SHP77 treated with DMSO at 0.1 percent for 48 hours (cell line): ENCODE measurements at regions not wholly inside any gene's neighbourhood (a gene's known extent, or its start where the extent isn't known, plus 50 kb on each side); places are given as distances from the start of the nearest gene placed in this dataset.

ENCODE experiments used
- DNase-seq: peaks from one replicate; lab custom pipeline; 2025; lab: John Stamatoyannopoulos, UW

DNA sequence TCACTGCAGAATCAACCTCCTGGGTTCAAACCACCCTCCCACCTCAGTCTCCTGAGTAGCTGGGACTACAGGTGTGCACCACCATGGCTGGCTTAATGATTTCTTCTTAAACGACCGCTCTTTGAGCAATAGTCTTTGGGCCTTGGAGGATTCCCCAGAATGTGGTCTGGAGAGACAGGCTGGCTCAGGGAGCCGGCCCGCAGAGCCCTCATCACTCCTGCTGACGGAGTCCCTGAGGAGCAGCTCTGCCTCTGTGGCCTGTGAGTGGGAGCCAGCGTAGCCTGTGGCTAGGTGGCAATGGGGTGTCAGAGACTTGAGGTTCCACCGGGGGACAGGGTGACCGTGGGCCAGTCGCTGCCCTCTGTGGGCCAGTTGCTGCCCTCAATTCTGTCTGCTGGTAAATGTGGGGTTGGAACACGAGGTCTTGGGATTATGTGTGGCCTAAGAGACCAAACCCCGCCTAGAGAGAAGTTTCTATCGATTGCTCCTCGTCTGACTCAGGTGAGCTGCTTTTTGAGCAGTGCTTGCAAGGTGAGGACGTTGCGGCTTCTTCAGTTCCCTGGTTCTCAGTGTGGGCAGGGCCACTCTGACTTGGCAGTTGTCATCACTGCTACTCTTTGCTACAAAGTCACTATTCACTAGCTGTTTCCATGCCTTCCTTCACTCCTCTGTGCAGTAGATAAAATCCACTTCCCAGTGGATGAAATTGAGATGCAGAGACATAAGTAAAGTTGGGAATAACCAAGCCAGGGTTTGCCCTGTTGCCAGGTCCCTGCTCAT, 124.8 kb upstream of the NECTIN1 start:
- DNase-seq = no peak

DNA sequence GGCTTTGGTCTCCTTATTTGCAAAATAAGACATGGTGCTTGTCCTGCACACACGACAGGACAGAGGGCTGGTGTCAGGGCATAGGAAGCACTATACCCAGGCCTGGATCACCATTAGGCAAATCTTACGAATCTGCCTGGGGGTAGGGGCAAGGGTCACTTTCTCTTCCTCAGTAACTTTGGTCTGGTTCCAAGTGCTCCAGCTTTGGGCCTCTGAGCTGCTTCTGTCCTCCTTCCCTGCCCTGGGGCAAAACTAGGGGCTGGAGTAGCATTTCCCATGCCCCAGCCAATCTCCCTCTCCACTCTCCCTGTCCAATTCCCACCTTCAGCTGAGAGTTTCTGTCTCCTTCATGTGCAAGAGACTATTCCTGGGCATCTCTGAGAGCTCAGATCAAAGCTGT, 123.7 kb upstream of the NECTIN1 start:
- no peak for DNase-seq

DNA sequence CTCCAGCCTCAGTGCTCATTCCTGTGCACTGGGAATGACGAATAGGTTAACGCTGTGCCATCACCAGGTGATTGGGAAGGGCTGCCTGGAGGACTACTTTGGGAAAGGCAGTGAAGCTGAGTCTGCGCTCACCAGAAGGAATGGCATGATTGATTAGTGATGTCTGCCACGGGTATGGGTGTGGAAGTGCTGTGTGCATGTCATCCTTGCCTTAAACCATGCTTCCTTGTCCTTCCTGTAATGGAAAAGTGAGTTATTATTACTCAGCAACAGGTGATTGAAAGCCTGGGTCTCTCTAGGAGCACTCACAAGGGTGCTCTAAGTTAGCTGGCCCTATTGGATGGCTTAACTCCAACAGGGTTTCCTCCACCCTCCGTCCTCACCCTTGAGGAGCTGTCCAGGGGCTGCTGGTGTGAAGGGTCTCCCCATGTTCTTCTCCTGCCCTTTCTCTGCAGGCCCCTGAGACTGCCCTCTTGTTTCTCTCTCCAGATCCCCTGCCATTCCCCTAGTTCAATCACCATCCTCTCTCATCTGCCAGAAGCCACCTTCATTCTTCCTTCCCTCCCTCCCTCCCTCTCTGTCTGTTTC, 121.9 kb upstream of the NECTIN1 start:
- no peak for DNase-seq

DNA sequence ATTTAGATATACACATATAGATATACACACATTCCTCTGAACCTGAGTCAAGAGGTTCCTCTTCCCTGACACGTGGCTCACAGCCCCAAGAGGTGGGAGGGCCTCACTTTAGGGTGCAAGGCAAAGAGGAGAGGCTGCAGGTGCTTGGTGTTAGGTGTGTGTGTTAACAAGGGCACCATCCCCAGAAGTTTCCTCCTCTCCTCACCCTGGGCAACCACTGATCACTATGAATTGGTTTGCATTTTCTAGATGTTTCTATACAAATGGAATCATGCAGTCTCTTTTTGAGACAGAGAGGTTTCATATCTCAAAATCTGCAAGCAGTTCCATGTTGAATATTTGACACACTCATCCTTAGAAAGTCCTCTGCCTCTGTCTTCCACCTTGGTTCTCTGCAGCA, 120.9 kb upstream of the NECTIN1 start:
- DNase-seq = no peak

DNA sequence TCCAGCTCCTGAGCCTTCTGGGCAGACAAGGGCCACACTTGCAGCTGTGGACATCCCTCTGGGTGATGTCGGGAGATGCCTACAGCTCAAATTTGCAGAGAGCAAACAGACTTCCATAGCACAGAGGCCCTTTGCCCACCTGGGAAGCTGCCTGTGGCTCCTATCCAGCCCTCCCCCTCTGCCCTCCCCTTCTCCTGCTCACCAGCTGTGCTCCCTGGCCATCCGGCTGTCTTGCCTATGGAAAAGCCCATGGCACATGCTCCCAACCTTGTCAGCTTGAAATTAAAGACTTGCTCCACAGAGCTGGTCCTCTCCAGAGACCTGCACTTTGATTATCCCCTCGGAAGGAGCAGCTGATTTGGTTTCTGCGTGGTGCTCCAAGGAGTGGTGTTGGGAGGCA, 118.9 kb upstream of the NECTIN1 start:
- no peak for DNase-seq

DNA sequence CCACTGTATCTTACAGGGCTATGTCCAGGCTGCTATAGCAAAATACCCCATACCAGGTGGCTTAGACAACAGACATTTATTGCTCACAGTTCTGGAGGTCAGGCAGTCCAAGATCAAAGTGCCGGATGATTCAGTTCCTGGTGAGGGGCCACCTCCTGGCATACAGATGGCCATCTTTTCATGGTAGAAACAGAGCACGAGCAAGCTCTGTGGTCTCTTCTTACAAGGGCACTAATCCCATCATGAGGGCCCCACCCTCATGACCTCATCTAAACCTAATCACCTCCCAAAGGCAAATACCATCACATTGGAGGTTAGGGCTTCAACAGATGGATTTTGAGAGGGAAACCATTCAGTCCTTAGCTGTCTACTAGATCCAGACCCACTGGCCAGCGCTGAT, 117.4 kb upstream of the NECTIN1 start:
- no peak for DNase-seq

DNA sequence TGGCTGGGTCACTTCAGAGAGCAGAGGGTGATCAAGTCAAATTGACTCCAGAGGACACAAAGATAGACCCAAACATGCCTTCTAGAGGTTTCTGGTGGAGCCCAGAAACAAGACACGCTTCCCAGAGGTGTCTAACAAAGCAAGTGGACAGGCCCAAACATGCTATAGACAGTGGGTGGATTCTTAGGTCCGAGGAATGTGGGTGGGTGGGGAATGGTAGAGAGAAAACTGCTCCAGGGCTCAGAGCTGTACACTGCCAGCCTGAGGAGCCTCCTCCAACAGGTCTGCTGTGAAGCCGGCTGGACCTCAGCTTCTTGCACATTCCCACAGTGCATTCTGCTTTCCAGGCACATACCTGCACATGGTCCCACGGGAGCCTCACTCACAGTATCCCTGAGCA, 116.8 kb upstream of the NECTIN1 start:
- DNase-seq = no peak

DNA sequence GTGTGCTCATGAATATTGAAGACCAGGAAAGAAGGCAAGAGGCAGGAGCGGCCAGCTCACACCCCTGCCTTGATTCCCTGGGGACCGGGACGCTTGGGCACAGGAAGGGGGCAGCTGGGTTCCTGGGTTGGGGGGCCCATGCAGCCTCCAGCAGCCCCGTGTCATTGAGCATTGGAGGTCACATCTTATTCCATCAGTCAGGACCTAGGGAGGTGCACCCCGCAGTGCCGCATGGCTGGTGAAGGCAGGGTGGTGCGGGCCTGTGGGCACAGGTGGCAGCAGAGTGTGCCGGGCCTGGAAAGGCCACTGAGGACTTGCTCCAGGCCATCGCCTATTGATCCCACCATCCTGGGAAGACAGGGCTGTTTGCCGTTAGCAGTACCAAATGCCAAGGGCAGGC, 116.3 kb upstream of the NECTIN1 start:
- DNase-seq = no peak

DNA sequence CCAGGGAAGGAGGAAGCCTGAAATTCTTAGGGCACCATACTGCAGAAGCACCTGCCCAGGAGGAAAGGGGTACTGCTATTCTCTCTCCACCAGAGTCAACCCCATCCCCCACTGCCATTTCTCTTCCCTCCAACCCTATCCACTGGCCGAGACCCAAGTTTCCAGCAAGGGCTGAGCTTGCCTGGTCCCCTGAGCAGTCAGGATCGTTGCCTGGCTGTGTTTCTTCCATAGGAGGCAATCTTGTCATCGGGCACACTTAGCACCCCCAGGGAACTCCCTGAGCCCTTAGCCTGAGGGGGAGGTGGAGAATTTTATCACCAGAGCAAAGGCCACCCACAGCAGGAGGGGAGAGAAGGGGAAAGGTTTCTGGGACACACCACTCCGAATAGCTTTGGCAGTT, 115.8 kb upstream of the NECTIN1 start:
- DNase-seq = no peak

DNA sequence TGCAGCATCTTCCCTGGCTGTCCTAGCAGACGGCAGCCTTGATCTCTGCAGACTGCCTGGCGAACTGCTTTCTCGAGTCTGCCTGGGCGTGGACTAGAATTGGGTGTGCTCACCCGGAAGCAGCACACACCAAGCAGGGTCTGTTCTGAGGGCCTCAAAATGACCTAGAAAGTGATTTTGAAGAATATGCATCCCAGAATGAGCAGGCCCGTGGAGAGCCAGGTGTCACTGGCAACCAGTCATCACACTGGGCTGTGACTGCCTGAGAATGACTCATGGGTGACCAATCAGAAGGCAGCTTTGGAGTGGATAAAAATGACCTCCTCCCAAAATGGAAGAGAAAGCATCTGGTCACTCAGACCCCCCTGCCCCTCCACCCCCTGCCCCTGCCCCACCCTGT, 114.9 kb upstream of the NECTIN1 start:
- no peak for DNase-seq

DNA sequence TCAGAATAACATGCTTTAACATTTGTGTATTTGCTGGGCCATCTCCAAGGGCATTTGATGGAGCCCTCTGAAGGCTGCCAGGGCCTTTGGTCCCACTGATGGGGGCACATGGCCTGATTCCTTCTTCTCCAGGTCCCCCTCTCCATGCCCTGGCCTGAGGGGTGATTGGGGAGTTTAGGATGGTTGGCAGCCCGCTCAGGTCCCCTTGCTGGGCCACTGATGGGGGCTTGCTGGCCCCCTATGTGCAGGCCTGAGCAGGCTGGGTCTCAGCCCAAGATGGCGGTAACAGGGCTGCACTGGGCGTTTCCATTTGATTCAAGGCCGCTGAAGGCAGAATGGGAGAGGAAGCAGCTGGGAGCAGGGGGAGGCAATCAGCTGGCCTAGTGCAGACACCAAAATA, 113.7 kb upstream of the NECTIN1 start:
- no peak for DNase-seq

DNA sequence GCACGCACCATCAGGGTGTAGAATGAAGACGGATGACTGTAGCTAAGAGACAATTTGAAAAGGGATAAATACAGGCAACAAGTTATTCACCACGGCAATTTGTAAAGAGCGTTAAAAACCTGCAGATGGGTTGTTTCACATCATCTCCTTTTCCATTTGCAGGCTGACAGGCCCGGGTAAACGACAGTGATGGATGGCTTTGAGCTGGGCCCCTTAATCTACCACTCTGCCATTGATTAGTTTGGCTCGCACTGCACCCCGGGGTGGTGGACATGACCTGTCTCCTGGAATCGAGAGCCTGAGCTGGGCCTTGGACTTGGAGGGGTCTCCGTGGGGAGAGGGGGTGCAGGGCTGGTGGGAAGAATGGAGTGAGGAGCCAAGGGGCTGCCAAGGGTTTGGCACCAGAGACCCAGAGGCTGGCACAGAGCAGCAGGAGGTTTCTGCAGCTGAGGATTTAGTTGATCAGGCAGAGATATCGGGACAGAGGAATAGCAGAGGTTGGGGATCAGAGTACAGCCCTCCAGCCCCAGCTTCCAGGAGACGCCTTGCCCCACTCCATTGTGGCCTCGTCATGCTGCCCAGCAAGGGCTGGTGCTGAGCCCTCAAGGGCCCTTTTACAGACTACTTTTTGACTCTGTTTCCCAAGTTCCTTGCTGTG, 110.6 kb upstream of the NECTIN1 start:
- DNase-seq = no peak

DNA sequence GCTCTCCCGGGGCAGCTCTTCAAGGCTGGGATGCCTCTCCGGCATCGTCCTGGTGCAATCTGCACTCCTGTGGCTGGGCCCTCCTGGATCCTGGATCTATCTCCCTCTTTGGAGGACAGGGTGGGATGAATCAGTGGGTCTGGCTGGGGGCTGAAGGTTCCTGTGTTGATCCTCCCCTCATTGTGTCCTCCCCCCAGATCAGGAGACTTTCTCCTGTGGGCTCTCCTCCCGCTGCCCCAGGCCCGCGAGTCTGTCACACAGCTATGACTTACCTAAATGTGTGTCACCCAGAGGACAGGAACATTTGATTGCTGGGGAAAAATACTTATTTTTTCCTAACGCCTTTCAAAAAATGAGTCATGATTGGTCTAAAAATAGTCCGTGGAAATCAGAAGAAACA, 106.8 kb upstream of the NECTIN1 start:
- no peak for DNase-seq

DNA sequence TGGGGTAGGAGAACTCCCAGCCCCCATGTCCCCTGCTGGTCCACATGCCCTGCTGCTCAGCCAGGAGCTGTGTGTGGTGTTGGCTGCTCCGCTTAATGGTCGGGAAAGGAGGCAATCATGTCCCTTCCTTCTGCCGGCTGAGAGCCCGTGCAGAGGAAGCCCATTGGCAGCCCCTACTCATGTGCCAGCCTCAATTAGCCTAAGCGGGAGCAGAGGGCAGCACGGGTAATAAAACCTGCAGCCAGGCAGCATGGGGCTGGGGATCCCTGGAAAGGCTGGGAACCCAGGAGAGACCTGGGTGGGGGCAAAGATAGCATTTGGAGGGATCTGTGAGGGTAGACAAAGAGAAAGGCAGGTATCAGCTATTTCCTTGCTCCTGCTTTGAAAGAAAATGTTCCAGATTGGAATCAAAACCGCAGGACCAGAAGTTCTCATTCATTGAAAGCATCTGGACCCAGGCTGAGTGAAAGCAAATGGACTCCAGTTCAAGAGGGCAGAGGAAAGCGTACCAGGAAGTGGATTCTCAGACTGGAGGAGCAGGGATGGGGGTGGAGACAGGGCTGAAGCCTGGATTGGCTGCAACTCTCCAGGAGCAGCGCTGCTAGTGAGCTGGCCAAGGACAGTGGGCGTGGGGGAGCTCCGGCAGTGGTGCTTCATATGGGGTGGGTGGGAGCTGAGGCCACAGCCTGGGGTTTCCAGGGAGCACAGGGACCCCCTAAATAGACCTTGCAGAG, 103.4 kb upstream of the NECTIN1 start:
- no peak for DNase-seq

DNA sequence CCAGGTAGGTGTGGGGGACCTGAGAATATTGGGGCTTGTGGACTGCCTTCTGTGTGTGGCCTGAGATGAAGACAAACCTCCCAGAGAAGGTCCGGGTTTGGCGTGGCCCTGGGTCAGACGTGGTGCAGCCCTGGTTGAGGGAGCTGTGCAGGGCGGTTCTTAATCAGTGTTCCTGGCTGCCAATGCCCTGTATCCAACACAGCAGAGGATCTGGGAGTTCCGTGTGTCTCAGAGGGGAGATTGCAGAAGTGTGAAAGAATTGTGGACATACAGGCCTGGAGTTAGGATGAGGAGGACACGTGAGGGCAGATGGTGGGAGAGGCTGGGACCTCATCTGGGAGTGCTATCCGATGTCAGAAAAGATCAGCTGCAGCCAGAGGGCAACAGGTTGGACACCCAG, 102.0 kb upstream of the NECTIN1 start:
- DNase-seq = no peak

DNA sequence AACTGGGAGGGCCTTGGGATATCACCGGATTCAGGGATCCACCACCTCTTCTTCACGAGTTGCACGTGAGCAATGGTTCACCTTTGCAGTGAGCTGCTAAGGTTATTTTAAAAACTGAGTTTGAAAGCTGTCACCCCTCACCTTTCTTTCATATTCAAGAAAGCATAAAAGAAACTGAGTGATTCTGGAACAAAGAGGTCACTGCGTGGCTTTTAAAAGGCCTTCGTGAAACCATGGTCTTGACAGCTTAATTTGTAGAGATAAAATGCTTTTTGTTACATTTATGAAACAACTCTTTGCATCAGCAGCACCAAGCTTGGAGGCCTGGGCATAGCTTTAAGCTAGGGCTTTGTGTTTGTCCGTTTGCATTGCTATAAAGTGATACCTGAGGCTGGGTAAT, 101.4 kb upstream of the NECTIN1 start:
- no peak for DNase-seq

DNA sequence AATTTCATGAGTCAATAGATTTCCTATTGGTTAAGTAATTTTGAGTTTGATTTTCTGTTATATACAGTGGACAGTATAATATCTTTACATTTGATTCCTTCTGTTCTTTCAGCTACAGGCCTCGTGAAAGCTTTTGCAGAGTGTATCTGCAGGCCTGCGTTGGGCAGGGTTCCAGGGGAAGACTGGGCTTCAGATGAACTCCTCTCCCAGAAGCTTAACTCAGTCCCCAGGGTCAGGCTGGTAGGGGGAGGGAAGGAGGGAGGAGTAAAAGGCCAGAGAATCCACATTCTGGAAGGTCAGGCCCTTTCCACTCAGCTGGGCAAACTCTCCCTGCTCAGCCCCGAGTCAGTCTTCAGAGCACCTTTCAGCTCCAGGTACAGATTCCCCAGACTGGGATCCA, 100.4 kb upstream of the NECTIN1 start:
- DNase-seq = no peak

DNA sequence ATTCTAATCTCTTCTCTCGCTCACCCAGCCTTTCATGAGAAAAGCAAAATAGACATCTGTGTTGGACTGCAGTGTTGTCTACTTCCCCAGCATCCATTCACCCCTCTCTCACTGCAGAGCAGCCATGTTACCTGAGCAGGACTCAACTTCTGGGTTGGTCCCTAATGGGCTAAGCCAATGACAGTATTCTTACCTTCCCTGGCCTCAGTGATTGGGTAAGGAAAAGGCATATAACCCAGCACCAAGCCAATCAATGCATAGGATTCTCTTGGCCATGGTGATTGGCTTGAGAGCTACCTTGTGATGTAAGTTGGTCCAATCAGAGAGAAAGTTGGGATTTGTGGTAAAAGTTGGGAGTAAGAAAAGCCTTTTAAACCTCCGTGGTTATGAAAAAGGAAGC, 99.8 kb upstream of the NECTIN1 start:
- DNase-seq = no peak

DNA sequence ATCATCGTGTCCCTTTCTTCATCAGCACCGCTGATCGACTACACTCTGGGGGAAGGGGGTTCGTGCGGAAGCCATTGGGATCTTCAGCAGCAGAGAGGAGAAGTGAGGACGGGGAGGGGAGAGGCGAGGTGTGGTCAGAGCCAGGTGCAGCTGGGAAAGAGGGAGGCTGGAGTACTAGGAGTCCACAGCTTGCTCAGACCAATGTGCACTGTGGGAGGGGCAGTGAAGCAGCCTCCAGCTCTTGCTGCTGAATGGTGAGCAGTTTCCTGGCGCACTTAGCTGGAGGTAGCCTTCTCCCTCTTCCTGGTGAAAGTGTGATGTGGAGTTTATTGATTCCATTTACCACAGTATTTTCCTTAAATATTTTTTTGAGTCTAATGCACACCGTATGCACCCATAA, 99.0 kb upstream of the NECTIN1 start:
- no peak for DNase-seq

DNA sequence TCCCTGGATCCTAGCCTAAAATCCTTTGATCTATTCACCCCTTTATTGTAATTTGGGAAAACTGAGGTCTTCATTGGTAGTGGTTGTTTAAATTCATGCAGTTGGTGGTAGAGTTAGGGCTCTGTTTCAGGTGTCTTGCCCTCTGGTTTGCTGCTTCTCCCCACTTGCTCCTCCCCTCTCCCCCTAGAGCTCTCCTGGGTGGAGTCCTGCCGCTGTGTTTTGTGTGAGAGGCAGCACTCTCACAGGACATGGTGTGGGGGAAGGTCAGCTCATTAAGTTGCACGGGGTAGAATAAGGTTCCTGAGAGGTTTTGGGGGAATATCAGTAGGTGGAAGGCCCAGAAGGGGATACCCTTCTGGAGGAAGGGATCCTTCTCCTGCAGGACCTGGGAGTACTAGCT, 98.1 kb upstream of the NECTIN1 start:
- DNase-seq = no peak

DNA sequence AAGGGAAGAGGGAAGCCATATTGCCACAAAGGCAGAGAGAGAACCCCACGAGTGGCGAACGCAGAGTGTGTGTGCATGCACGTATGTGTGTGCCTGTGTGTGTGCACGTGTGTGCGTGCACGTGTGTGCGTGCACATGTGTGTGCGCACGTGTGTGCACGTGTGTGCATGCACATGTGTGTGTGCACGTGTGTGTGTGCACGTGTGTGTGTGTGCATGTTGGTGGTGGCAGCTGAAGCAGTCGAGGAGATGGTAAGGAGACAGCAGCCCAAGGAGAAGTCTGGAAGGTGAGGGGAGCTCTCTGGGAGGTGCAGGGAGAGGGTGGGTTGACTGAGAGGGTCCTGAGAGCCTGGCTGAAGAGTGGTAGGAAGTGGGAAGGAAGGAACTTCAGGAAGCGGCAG, 94.1 kb upstream of the NECTIN1 start:
- DNase-seq = no peak

DNA sequence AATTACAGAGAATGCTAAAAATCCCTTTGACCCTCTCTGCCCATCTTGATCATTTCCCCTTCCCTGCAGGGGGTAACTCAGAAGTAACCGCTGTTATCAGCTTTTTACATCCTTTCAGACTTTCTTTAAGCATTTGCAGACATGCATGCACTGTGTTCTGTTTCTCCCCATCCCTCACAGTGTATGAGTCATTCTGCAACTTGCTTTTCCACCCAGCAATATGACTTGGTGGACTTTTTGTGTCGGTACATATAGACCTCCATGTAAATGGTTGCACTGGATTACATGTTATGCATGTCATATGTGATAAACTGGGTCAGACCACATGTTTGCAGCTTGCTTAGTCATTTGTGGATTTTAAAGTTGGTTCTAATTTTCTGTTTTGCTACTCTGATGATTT, 87.7 kb upstream of the NECTIN1 start:
- no peak for DNase-seq

DNA sequence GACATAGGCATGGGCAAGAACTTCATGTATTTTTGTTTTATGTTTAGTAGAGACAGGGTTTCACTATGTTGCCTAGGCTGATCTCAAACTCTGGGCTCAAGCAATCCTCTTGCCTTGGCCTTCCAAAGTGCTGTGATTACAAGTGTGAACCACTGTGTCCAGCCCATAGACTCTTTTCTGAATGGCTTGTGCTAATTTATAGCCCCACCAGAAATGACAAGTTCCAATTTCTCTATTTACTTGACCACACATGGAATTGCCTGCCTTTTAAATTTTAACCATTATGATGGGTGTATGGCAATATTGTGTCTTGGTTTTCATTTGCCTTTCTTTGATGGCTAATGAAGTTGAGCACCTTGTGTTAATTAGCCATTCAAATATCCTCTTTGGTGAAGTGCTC, 85.8 kb upstream of the NECTIN1 start:
- DNase-seq = no peak
